Nephron (organoid): ENCODE measurements at regions not wholly inside any gene's neighbourhood (a gene's known extent, or its start where the extent isn't known, plus 50 kb on each side); places are given as distances from the start of the nearest gene placed in this dataset.

ENCODE experiments used
- H3K27ac Mint-ChIP-seq, 3 experiments: 2 replicates each; pipeline ENCODE4 v1.8.0; 2020; ENCODE audit warnings: mixed read lengths in 3 of 3, mild to moderate bottlenecking in 2 of 3, moderate library complexity in 1 of 3
- H3K27me3 Mint-ChIP-seq: 2 replicates; pipeline ENCODE4 v1.8.0; 2021; ENCODE audit warnings: low read depth, mild to moderate bottlenecking, moderate library complexity, mixed read lengths
- H3K36me3 Mint-ChIP-seq: 2 replicates; pipeline ENCODE4 v1.8.0; 2020; ENCODE audit warnings: low read depth, mixed read lengths
- H3K4me1 Mint-ChIP-seq: 2 replicates; pipeline ENCODE4 v1.8.0; 2020; ENCODE audit warnings: mixed read lengths
- H3K4me3 Mint-ChIP-seq, 3 experiments: 2 replicates each; pipeline ENCODE4 v1.8.0; 2020; ENCODE audit warnings: mild to moderate bottlenecking in 3 of 3, mixed read lengths in 3 of 3, moderate library complexity in 2 of 3
- H3K9me3 Mint-ChIP-seq: 2 replicates; pipeline ENCODE4 v1.8.0; 2020; ENCODE audit warnings: mixed read lengths
- TF ChIP-seq, protein P1 (sequence below), 3 experiments: fragments of 200-600 bp; sonication (generic); IDR thresholded peaks; one replicate each; pipeline ENCODE4 v1.5.0; 2021; ENCODE audit warnings: antibody characterized with exemption in 3 of 3; ENCODE audit not compliant: unreplicated experiment in 3 of 3

DNA sequence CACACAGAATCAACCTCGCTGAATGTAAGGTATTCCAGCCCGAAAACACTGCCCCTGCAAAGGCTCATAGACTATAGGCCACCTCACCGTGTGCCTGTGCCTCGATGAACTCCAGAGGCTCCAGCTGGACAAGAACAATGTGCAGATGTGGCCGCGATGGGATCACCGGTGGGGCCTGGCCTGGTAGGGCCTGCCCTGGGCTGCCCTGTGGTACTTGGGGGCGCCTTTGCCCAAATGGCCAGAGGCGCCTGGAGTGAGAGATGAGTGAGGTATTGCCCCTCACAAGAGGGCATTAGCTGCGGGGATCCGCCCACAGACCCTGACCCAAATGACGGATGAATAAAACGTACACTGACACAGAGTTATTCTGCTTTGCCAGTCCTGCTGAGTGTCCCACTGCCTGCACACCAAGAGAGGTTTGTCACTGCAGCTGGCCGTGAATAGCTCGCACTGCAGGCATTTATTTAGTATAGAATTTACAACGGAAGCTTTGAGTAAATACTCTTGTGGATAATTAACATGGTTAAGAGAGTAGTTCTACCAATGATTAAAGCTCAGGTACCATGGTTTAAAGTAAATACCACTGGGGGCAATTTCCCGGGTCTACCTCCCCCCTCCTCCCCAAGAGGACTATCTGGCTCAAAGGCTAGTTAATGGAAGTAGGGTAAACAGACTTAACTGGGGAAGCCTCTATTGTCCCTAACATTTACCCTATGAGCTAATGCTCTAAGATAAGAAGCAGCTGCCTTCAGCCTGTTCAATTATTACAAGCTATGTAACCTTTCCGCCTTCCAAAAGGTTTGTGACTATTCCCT is 101.1 kb upstream of the IGLL5 start:
- Mint-ChIP-seq H3K27ac (no peak overlapping the region), H3K4me1 (no peaks in the 10 kb centered on the region), H3K27me3 (peaks cover 38% of the 10 kb centered on the region), H3K4me3 (no peak overlapping the region), H3K9me3 (no peaks in the 10 kb centered on the region), H3K36me3 (no peaks in the 10 kb centered on the region)
- TF ChIP-seq, protein P1, sequence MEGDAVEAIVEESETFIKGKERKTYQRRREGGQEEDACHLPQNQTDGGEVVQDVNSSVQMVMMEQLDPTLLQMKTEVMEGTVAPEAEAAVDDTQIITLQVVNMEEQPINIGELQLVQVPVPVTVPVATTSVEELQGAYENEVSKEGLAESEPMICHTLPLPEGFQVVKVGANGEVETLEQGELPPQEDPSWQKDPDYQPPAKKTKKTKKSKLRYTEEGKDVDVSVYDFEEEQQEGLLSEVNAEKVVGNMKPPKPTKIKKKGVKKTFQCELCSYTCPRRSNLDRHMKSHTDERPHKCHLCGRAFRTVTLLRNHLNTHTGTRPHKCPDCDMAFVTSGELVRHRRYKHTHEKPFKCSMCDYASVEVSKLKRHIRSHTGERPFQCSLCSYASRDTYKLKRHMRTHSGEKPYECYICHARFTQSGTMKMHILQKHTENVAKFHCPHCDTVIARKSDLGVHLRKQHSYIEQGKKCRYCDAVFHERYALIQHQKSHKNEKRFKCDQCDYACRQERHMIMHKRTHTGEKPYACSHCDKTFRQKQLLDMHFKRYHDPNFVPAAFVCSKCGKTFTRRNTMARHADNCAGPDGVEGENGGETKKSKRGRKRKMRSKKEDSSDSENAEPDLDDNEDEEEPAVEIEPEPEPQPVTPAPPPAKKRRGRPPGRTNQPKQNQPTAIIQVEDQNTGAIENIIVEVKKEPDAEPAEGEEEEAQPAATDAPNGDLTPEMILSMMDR (IDR thresholded peaks at IDR 0.05; ENCODE audit: unreplicated experiment in 3 of 3), result no peak

DNA sequence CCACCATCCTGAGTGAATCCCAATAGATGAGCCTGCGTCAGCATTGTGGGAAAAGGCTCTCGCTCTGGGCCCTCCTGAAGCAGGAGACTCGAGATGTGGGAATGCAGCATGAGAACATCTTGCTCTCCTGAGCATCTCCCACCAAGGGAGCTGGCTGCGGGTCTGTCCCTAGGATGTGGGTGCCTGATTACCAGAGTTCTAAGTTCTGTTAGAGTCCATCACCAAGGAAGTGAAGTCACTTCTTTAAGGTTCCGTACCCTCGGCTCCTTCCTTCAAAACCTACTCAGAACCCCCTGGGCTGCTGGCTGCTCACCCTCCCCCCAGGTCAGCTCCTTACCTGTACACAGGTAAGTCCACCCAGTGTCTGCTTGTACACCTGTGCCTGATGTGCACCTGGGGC is 100.5 kb upstream of the IGLL5 start:
- no peak overlapping the region for H3K27ac Mint-ChIP-seq
- no peaks in the 10 kb centered on the region for H3K36me3 Mint-ChIP-seq
- TF ChIP-seq, protein P1 (IDR thresholded peaks at IDR 0.05; ENCODE audit: unreplicated experiment in 3 of 3), result no peak
- H3K27me3 Mint-ChIP-seq, result peaks cover 41% of the 10 kb centered on the region
- no peaks in the 10 kb centered on the region for H3K4me1 Mint-ChIP-seq
- no peak overlapping the region for H3K4me3 Mint-ChIP-seq
- no peaks in the 10 kb centered on the region for H3K9me3 Mint-ChIP-seq

DNA sequence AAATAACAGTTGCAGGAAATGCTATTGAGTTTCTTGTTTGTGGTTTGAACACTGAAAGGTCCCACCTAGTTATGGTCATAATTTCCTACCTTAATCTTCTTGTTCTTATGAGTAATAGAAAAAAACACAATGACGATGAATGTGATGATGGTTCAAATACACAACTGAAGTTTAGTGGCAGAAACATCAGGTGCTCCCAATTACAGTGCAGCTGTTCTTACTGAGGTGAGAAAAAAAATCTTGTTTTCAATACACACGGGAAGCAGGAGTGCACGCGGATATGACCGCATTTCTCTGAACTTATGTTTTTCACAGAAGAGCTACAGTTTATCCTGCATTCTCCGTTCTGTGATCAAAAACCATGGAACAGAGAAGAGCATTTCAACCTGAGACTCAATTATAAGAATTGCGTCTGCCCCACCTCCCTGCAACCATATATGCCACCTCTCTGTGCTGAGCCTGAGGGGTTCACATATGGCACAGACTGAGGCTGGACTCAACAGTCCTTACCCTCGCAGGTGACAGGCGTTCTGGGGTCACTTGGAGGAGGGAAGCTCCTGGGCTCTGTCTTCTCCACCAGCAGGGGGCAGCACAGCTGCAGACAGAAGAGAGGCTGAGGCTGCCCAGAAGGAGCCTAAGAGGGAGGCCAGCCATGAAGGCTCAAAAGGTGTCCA is 99.7 kb upstream of the IGLL5 start:
- Mint-ChIP-seq H3K4me3 (no peak overlapping the region), H3K36me3 (no peaks in the 10 kb centered on the region), H3K27ac (no peak overlapping the region), H3K27me3 (peaks cover 47% of the 10 kb centered on the region), H3K4me1 (no peaks in the 10 kb centered on the region), H3K9me3 (no peaks in the 10 kb centered on the region)
- TF ChIP-seq, protein P1 (IDR thresholded peaks at IDR 0.05; ENCODE audit: unreplicated experiment in 3 of 3), result peak; percentile 53 to 61 (median 59)

DNA sequence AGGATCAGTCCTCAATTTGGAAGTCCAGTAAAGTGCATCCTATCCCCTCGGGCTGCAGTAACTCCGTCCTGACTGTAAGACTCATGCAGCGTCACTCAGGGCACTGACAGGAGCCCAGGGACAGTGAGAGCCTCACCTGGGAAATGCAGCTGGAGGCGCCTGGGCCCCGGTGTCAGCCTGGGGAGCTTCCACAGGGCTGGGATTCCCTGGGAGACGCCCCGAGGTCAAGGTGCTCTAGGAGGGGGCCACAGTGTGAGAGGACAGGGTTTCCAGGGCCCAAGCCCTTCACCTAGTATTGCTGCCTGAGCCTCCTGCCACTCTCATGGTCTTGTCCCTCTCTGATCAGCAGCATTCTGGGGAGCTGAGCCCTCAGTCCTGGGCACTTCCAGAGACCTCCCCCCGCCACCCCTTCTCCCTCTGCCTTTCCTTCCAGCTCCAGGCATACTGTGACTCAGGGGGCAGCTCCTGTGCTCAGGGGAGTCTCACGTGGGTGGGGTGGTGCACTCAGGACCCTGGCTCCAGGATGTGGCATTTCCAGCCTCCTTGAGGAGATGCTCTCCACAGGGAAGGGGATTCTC is 99.1 kb upstream of the IGLL5 start:
- no peaks in the 10 kb centered on the region for H3K4me1 Mint-ChIP-seq
- no peaks in the 10 kb centered on the region for H3K9me3 Mint-ChIP-seq
- H3K36me3 Mint-ChIP-seq, result no peaks in the 10 kb centered on the region
- H3K27ac Mint-ChIP-seq, result no peak overlapping the region
- no peak overlapping the region for H3K4me3 Mint-ChIP-seq
- H3K27me3 Mint-ChIP-seq, result peaks cover 48% of the 10 kb centered on the region
- TF ChIP-seq, protein P1 (IDR thresholded peaks at IDR 0.05; ENCODE audit: unreplicated experiment in 3 of 3), result peak in 1 of 3 experiments; percentile 0

DNA sequence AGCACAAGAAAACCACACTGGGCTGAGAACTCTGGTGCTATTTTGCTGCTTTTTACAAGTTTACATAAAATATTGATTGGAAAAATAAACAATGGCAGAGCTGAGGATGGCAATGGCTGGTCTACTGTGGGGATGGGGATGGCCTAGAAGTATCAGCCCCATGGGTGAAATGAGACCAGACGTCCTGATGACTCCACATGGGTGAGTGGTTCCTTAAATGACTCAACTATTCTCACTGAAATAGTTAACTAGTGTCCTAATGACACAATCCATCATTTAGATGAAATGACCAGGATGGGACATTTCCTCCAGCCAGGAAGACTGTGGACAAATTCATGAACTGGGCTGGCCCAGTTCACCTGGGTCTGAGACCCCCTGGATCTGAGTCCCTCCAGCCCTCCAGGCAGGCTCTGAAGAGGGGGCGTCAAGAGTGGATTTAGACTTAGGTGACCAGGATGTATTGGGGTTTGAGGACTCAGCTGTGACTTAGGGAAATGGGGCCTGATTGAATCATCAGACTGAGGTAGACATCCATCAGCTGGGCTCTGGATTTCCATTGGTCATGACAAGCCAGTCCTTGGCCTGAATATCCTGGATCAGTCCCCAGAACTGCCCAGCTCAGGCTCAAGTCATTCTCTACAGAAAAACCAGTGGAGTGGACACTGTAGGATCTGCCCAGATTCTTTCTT is 98.2 kb upstream of the IGLL5 start:
- H3K27me3 Mint-ChIP-seq, result peaks cover 41% of the 10 kb centered on the region
- no peak overlapping the region for H3K27ac Mint-ChIP-seq
- H3K9me3 Mint-ChIP-seq, result no peaks in the 10 kb centered on the region
- H3K4me3 Mint-ChIP-seq, result no peak overlapping the region
- TF ChIP-seq, protein P1 (IDR thresholded peaks at IDR 0.05; ENCODE audit: unreplicated experiment in 3 of 3), result no peak
- no peaks in the 10 kb centered on the region for H3K36me3 Mint-ChIP-seq
- no peaks in the 10 kb centered on the region for H3K4me1 Mint-ChIP-seq
